Neural cell (in vitro differentiated cells): ENCODE measurements at regions not wholly inside any gene's neighbourhood (a gene's known extent, or its start where the extent isn't known, plus 50 kb on each side); places are given as distances from the start of the nearest gene placed in this dataset.

Source experiments
- CTCF ChIP-seq: fragments of 450-650 bp; IDR thresholded peaks from 2 replicates; pipeline ENCODE4 v1.5.1; 2014; ENCODE audit warnings: antibody characterized with exemption, mild to moderate bottlenecking, moderate library complexity; ENCODE audit not compliant: poor library complexity, severe bottlenecking
- EP300 ChIP-seq: fragments of 450-650 bp; conservative IDR thresholded peaks from 2 replicates; pipeline ENCODE4 v1.6.1; 2014; ENCODE audit warnings: antibody characterized with exemption, mild to moderate bottlenecking, moderate library complexity; ENCODE audit not compliant: poor library complexity, severe bottlenecking
- EZH2 ChIP-seq: fragments of 200-600, 300-800 bp; shearing (Covaris generic), sonication (generic); IDR thresholded peaks from 2 replicates; pipeline ENCODE4 v1.6.1; 2014; ENCODE audit warnings: antibody characterized with exemption, low read length, borderline replicate concordance, mild to moderate bottlenecking; ENCODE audit not compliant: insufficient read depth, poor library complexity, severe bottlenecking
- MXI1 ChIP-seq: fragments of 450-650 bp; conservative IDR thresholded peaks from 2 replicates; pipeline ENCODE4 v1.6.1; 2014; ENCODE audit warnings: antibody characterized with exemption, mild to moderate bottlenecking; ENCODE audit not compliant: poor library complexity, severe bottlenecking
- POLR2AphosphoS5 ChIP-seq: IDR thresholded peaks from 2 replicates; pipeline ENCODE4 v1.6.1; 2012
- RAD21 ChIP-seq: fragments of 450-650 bp; conservative IDR thresholded peaks from 2 replicates; pipeline ENCODE4 v1.6.1; 2014; ENCODE audit warnings: antibody characterized with exemption, mild to moderate bottlenecking, moderate library complexity
- REST ChIP-seq: IDR thresholded peaks from 2 replicates; pipeline ENCODE4 v1.6.1; 2012; ENCODE audit warnings: borderline replicate concordance
- SMC3 ChIP-seq: fragments of 450-650 bp; conservative IDR thresholded peaks from 2 replicates; pipeline ENCODE4 v1.6.1; 2014; ENCODE audit warnings: antibody characterized with exemption, mild to moderate bottlenecking, moderate library complexity; ENCODE audit not compliant: poor library complexity
- TAF1 ChIP-seq: IDR thresholded peaks from 2 replicates; pipeline ENCODE4 v1.6.1; 2012; ENCODE audit warnings: low read depth

- TF ChIP-seq CTCF (no peak), TAF1 (no peak), EZH2 (no peak), MXI1 (no peak), POLR2AphosphoS5 (no peak), REST (no peak), EP300 (no peak), RAD21 (no peak), SMC3 (no peak)
Measured at GRCh38 chr18:42141439-42141838, 186.4 kb downstream of the PIK3C3 start.
